ENCODE measurements at regions not wholly inside any gene's neighbourhood (a gene's known extent, or its start where the extent isn't known, plus 50 kb on each side); places are given as distances from the start of the nearest gene placed in this dataset.
"Not testable (repeated sequence)": the region's sequence is repeated elsewhere in the genome, so short reads cannot be mapped to it uniquely, and the experiment has no call there.

- Histone ChIP-seq H3K4me2 (no peak overlapping the region), H3K9ac (no peak overlapping the region), H3K27me3 (no peaks in the 10 kb centered on the region), H3K4me1 (no peaks in the 10 kb centered on the region), H3K36me3 (no peaks in the 10 kb centered on the region), H3K9me3 (no peaks in the 10 kb centered on the region), H3K27ac (no peak overlapping the region), H3K4me3 (no peak overlapping the region), H4K20me1 (no peaks in the 10 kb centered on the region)
- TF ChIP-seq Cebpa-rat (IDR thresholded peaks at IDR 0.05): no peak
Observed at GRCh38 chr16:25606069-25606468, 85.7 kb upstream of the HS3ST4 start.

GRCh38 chr16:25605381-25605780 lies 86.4 kb upstream of the HS3ST4 start:
- Histone ChIP-seq H3K4me3 (no peak overlapping the region), H3K9ac (no peak overlapping the region), H3K4me1 (no peaks in the 10 kb centered on the region), H3K36me3 (no peaks in the 10 kb centered on the region), H3K27ac (no peak overlapping the region), H3K4me2 (no peak overlapping the region), H3K27me3 (no peaks in the 10 kb centered on the region), H4K20me1 (no peaks in the 10 kb centered on the region), H3K9me3 (no peaks in the 10 kb centered on the region)
- no peak for TF ChIP-seq Cebpa-rat (IDR thresholded peaks at IDR 0.05)

GRCh38 chr16:25601306-25601705 lies 90.5 kb upstream of the HS3ST4 start:
- not testable (repeated sequence) for H3K27me3 ChIP-seq, H3K9me3 ChIP-seq, H3K4me1 ChIP-seq, H4K20me1 ChIP-seq, H3K36me3 ChIP-seq, H3K4me2 ChIP-seq, H3K4me3 ChIP-seq, H3K9ac ChIP-seq, H3K27ac ChIP-seq

GRCh38 chr16:25596194-25596593 lies 95.6 kb upstream of the HS3ST4 start:
- Histone ChIP-seq H3K27me3 (no peaks in the 10 kb centered on the region), H3K27ac (no peak overlapping the region), H3K9ac (no peak overlapping the region), H3K4me1 (no peaks in the 10 kb centered on the region), H3K4me3 (no peak overlapping the region), H3K4me2 (no peak overlapping the region), H4K20me1 (no peaks in the 10 kb centered on the region), H3K9me3 (no peaks in the 10 kb centered on the region), H3K36me3 (no peaks in the 10 kb centered on the region)
- no peak for TF ChIP-seq Cebpa-rat (IDR thresholded peaks at IDR 0.05)

GRCh38 chr16:25593260-25593659 lies 98.5 kb upstream of the HS3ST4 start:
- no peaks in the 10 kb centered on the region for H3K36me3 ChIP-seq
- no peak overlapping the region for H3K4me3 ChIP-seq
- TF ChIP-seq Cebpa-rat (IDR thresholded peaks at IDR 0.05): no peak
- H4K20me1 ChIP-seq: no peaks in the 10 kb centered on the region
- H3K27me3 ChIP-seq: no peaks in the 10 kb centered on the region
- no peak overlapping the region for H3K4me2 ChIP-seq
- H3K9ac ChIP-seq: no peak overlapping the region
- no peaks in the 10 kb centered on the region for H3K4me1 ChIP-seq
- no peaks in the 10 kb centered on the region for H3K9me3 ChIP-seq
- H3K27ac ChIP-seq: no peak overlapping the region

- H3K4me2 ChIP-seq: no peak overlapping the region
- no peak overlapping the region for H3K27ac ChIP-seq
- no peak overlapping the region for H3K4me3 ChIP-seq
- H3K36me3 ChIP-seq: no peaks in the 10 kb centered on the region
- no peaks in the 10 kb centered on the region for H3K4me1 ChIP-seq
- no peaks in the 10 kb centered on the region for H3K9me3 ChIP-seq
- no peak overlapping the region for H3K9ac ChIP-seq
- TF ChIP-seq Cebpa-rat (IDR thresholded peaks at IDR 0.05): no peak
- H3K27me3 ChIP-seq: no peaks in the 10 kb centered on the region
- no peaks in the 10 kb centered on the region for H4K20me1 ChIP-seq
Observed at GRCh38 chr16:25587783-25588182, 104.0 kb upstream of the HS3ST4 start.

- TF ChIP-seq Cebpa-rat (IDR thresholded peaks at IDR 0.05): no peak
- Histone ChIP-seq H3K27ac (no peak overlapping the region), H4K20me1 (no peaks in the 10 kb centered on the region), H3K36me3 (no peaks in the 10 kb centered on the region), H3K4me3 (no peak overlapping the region), H3K9me3 (no peaks in the 10 kb centered on the region), H3K27me3 (no peaks in the 10 kb centered on the region), H3K4me2 (no peak overlapping the region), H3K4me1 (no peaks in the 10 kb centered on the region), H3K9ac (no peak overlapping the region)
Observed at GRCh38 chr16:25586826-25587225, 104.9 kb upstream of the HS3ST4 start.

- Histone ChIP-seq H3K36me3 (no peaks in the 10 kb centered on the region), H3K4me3 (no peak overlapping the region), H3K27me3 (no peaks in the 10 kb centered on the region), H3K9me3 (no peaks in the 10 kb centered on the region), H3K4me2 (no peak overlapping the region), H3K4me1 (no peaks in the 10 kb centered on the region), H3K9ac (no peak overlapping the region), H4K20me1 (no peaks in the 10 kb centered on the region), H3K27ac (no peak overlapping the region)
- no peak for TF ChIP-seq Cebpa-rat (IDR thresholded peaks at IDR 0.05)
Observed at GRCh38 chr16:25585526-25585925, 106.2 kb upstream of the HS3ST4 start.

- H3K36me3 ChIP-seq: no peaks in the 10 kb centered on the region
- H3K9me3 ChIP-seq: no peaks in the 10 kb centered on the region; the same call in 1 of the 2 replicates
- H3K4me1 ChIP-seq: no peaks in the 10 kb centered on the region
- no peak overlapping the region for H3K4me3 ChIP-seq
- H3K9ac ChIP-seq: no peak overlapping the region
- H3K4me2 ChIP-seq: no peak overlapping the region
- no peaks in the 10 kb centered on the region for H4K20me1 ChIP-seq
- H3K27me3 ChIP-seq: no peaks in the 10 kb centered on the region
- TF ChIP-seq Cebpa-rat (IDR thresholded peaks at IDR 0.05): no peak
- no peak overlapping the region for H3K27ac ChIP-seq
Observed at GRCh38 chr16:25580041-25580440, 111.7 kb upstream of the HS3ST4 start.

GRCh38 chr16:25575363-25575762 lies 116.4 kb upstream of the HS3ST4 start:
- Histone ChIP-seq H3K4me2 (no peak overlapping the region), H4K20me1 (no peaks in the 10 kb centered on the region), H3K4me3 (no peak overlapping the region), H3K27ac (no peak overlapping the region), H3K4me1 (no peaks in the 10 kb centered on the region), H3K9ac (no peak overlapping the region), H3K36me3 (no peaks in the 10 kb centered on the region), H3K27me3 (no peaks in the 10 kb centered on the region), H3K9me3 (no peaks in the 10 kb centered on the region; the same call in 1 of the 2 replicates)
- TF ChIP-seq Cebpa-rat (IDR thresholded peaks at IDR 0.05): no peak

- Histone ChIP-seq H3K36me3 (no peaks in the 10 kb centered on the region), H4K20me1 (no peaks in the 10 kb centered on the region), H3K4me1 (no peaks in the 10 kb centered on the region), H3K27ac (no peak overlapping the region), H3K9me3 (peaks cover 15% of the 10 kb centered on the region), H3K4me3 (no peak overlapping the region), H3K4me2 (no peak overlapping the region), H3K27me3 (no peaks in the 10 kb centered on the region), H3K9ac (no peak overlapping the region)
- TF ChIP-seq Cebpa-rat (IDR thresholded peaks at IDR 0.05): no peak
Observed at GRCh38 chr16:25571712-25572111, 120.0 kb upstream of the HS3ST4 start.
